ENCODE measurements at regions not wholly inside any gene's neighbourhood (a gene's known extent, or its start where the extent isn't known, plus 50 kb on each side); places are given as distances from the start of the nearest gene placed in this dataset.

GRCh38 chr21:25133939-25134338 is 473.3 kb downstream of the MRPL39 start:
- no peak for TF ChIP-seq CTCF (IDR thresholded peaks at IDR 0.05)
- TF ChIP-seq POLR2A (IDR thresholded peaks at IDR 0.05), result no peak
- no peak for TF ChIP-seq POLR2AphosphoS5 (IDR thresholded peaks at IDR 0.05)
- no peak for TF ChIP-seq EP300 (IDR thresholded peaks at IDR 0.05)
